ENCODE measurements at regions not wholly inside any gene's neighbourhood (a gene's known extent, or its start where the extent isn't known, plus 50 kb on each side); places are given as distances from the start of the nearest gene placed in this dataset.

DNA sequence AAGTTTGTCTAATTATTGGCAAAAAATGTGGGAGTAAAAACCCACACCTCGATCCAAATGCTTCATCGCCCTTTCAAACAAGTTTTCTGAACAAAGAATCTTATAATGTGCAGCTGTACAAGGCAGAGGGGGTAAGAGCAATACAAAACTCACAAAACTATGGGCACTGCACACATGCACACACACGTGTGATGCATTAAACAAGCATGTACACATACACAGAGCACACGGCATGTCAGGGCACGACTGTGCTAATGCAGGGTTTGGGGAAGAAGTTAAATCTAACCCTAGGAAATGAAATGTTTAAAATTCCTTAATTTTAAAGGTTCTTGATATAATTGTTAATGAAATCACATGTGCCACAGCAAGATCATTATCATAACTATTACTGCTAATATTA is 264.0 kb downstream of the SEC16B start:
- Histone ChIP-seq H3K27ac (ENCODE audit: low read depth, low read length) (no peak overlapping the region), H3K27me3 (ENCODE audit: control insufficient read depth, low read length) (no peaks in the 10 kb centered on the region), H3K4me2 (ENCODE audit: low read length) (no peak overlapping the region), H3K4me3 (ENCODE audit: low read length) (no peak overlapping the region), H3K4me1 (ENCODE audit: control insufficient read depth, low read length) (no peaks in the 10 kb centered on the region), H3K9me3 (ENCODE audit: control insufficient read depth, insufficient read depth, low read length) (no peaks in the 10 kb centered on the region), H3K79me2 (ENCODE audit: control insufficient read depth, low read length) (no peaks in the 10 kb centered on the region), H3K36me3 (ENCODE audit: control insufficient read depth, low read length) (no peaks in the 10 kb centered on the region), H3F3A (ENCODE audit: control insufficient read depth, insufficient read depth) (no peaks in the 10 kb centered on the region), H4K20me1 (ENCODE audit: control insufficient read depth, insufficient read depth, low read depth, low read length) (no peaks in the 10 kb centered on the region), H3K9me2 (replicated peaks; ENCODE audit: control insufficient read depth, low read length) (no peaks in the 10 kb centered on the region)
- TF ChIP-seq EZH2phosphoT487 (IDR thresholded peaks at IDR 0.05; ENCODE audit: borderline replicate concordance, low read length) = no peak

DNA sequence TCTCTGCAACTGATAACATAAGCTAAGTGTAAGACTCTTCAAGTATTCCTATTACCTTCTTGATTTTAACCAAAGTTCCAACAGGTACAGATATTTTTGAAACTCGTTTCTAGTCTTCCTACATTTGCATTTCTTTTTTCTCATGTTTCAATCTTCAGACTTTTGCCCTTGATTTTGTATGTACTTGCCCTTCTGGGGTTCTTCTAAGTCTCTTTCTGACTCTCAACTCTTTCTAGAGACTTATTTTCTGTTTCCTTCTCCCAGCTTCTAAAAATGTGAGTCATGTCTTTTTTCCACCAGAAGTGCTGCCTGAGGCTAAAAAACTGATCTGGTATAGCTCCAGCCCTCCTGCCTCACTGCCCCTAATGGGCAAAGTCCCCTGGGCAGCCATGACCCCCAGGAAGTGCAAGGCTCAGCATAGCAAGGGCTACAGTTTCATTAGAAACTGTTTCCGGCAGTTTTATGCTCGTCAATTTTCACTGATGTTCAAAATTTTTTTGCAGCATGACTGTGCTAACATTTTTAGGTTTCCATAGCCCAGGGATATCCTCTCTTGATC is 265.9 kb downstream of the SEC16B start:
- H4K20me1 ChIP-seq (ENCODE audit: control insufficient read depth, insufficient read depth, low read depth, low read length) = no peaks in the 10 kb centered on the region
- no peaks in the 10 kb centered on the region for H3K27me3 ChIP-seq (ENCODE audit: control insufficient read depth, low read length)
- no peaks in the 10 kb centered on the region for H3F3A ChIP-seq (ENCODE audit: control insufficient read depth, insufficient read depth)
- no peaks in the 10 kb centered on the region for H3K36me3 ChIP-seq (ENCODE audit: control insufficient read depth, low read length)
- H3K4me3 ChIP-seq (ENCODE audit: low read length) = no peak overlapping the region
- no peaks in the 10 kb centered on the region for H3K4me1 ChIP-seq (ENCODE audit: control insufficient read depth, low read length)
- no peak overlapping the region for H3K27ac ChIP-seq (ENCODE audit: low read depth, low read length)
- H3K9me2 ChIP-seq (replicated peaks; ENCODE audit: control insufficient read depth, low read length) = no peaks in the 10 kb centered on the region
- H3K79me2 ChIP-seq (ENCODE audit: control insufficient read depth, low read length) = no peaks in the 10 kb centered on the region
- H3K4me2 ChIP-seq (ENCODE audit: low read length) = no peak overlapping the region
- no peaks in the 10 kb centered on the region for H3K9me3 ChIP-seq (ENCODE audit: control insufficient read depth, insufficient read depth, low read length)
- TF ChIP-seq EZH2phosphoT487 (IDR thresholded peaks at IDR 0.05; ENCODE audit: borderline replicate concordance, low read length) = no peak
- TF ChIP-seq, protein P1, sequence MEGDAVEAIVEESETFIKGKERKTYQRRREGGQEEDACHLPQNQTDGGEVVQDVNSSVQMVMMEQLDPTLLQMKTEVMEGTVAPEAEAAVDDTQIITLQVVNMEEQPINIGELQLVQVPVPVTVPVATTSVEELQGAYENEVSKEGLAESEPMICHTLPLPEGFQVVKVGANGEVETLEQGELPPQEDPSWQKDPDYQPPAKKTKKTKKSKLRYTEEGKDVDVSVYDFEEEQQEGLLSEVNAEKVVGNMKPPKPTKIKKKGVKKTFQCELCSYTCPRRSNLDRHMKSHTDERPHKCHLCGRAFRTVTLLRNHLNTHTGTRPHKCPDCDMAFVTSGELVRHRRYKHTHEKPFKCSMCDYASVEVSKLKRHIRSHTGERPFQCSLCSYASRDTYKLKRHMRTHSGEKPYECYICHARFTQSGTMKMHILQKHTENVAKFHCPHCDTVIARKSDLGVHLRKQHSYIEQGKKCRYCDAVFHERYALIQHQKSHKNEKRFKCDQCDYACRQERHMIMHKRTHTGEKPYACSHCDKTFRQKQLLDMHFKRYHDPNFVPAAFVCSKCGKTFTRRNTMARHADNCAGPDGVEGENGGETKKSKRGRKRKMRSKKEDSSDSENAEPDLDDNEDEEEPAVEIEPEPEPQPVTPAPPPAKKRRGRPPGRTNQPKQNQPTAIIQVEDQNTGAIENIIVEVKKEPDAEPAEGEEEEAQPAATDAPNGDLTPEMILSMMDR (IDR thresholded peaks at IDR 0.05; ENCODE audit: low read depth, low read length, poor library complexity, severe bottlenecking) = no peak

DNA sequence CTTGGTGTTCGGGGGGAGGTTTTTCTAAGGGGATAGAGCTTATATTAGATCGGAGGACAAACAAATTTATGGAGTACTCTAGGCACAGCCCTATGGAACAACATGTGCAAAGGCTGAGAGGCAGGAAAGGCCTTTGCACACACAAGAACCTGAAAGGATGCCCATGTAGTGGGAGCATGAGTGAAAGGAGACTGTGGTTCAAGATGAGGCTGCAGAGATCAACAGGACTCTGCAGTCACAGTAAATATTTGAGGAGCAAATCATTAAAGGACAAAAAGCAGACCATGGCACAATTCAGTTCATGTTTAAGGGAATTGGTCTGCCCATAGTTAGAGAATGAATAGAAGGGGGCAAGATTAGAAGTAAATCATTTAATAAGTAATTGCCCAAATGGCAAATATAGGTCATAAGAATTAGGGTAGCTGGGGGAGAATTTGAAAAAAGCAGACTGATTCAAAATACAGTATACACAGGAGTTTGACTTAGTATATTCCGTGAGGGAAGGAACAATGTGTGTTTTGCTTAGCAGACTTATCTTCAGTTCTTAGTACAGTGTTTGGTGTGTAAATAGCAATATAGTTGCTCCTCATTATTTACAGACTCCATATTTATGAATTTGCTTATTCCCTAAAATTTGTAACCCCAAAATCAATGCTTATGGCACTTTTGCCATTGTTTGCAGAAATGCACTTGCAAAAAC is 268.1 kb downstream of the SEC16B start:
- H3K4me1 ChIP-seq (ENCODE audit: control insufficient read depth, low read length) = no peaks in the 10 kb centered on the region
- no peaks in the 10 kb centered on the region for H3K36me3 ChIP-seq (ENCODE audit: control insufficient read depth, low read length)
- TF ChIP-seq, protein P1 (IDR thresholded peaks at IDR 0.05; ENCODE audit: low read depth, low read length, poor library complexity, severe bottlenecking) = no peak
- TF ChIP-seq EZH2phosphoT487 (IDR thresholded peaks at IDR 0.05; ENCODE audit: borderline replicate concordance, low read length) = no peak
- H3K4me3 ChIP-seq (ENCODE audit: low read length) = no peak overlapping the region
- H3F3A ChIP-seq (ENCODE audit: control insufficient read depth, insufficient read depth) = no peaks in the 10 kb centered on the region
- no peaks in the 10 kb centered on the region for H4K20me1 ChIP-seq (ENCODE audit: control insufficient read depth, insufficient read depth, low read depth, low read length)
- H3K27me3 ChIP-seq (ENCODE audit: control insufficient read depth, low read length) = no peaks in the 10 kb centered on the region
- H3K79me2 ChIP-seq (ENCODE audit: control insufficient read depth, low read length) = no peaks in the 10 kb centered on the region
- no peaks in the 10 kb centered on the region for H3K9me2 ChIP-seq (replicated peaks; ENCODE audit: control insufficient read depth, low read length)
- no peak overlapping the region for H3K27ac ChIP-seq (ENCODE audit: low read depth, low read length)
- H3K9me3 ChIP-seq (ENCODE audit: control insufficient read depth, insufficient read depth, low read length) = no peaks in the 10 kb centered on the region
- H3K4me2 ChIP-seq (ENCODE audit: low read length) = no peak overlapping the region

DNA sequence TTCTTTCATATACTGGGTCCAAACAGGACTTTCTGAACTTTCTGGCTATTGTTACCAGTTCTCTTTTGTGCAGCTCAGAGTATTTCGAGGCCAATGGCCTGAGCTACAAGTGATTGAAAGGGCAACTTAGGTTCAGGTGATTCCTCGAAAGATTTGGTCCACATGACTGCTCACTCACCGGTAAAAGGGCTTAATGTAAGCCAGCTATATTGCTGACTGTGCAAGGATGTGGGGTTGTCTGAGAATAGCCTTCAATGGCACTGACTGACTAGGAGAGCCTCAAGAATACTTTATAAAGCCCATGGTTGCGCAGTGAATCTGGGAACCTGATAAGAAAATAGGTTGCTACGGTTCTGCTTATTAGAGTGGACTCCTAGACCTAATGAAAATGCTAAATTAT is 269.0 kb downstream of the SEC16B start:
- no peak overlapping the region for H3K4me2 ChIP-seq (ENCODE audit: low read length)
- H3F3A ChIP-seq (ENCODE audit: control insufficient read depth, insufficient read depth) = no peaks in the 10 kb centered on the region
- no peaks in the 10 kb centered on the region for H3K27me3 ChIP-seq (ENCODE audit: control insufficient read depth, low read length)
- no peaks in the 10 kb centered on the region for H3K36me3 ChIP-seq (ENCODE audit: control insufficient read depth, low read length)
- no peak overlapping the region for H3K27ac ChIP-seq (ENCODE audit: low read depth, low read length)
- no peaks in the 10 kb centered on the region for H3K79me2 ChIP-seq (ENCODE audit: control insufficient read depth, low read length)
- TF ChIP-seq, protein P1 (IDR thresholded peaks at IDR 0.05; ENCODE audit: low read depth, low read length, poor library complexity, severe bottlenecking) = no peak
- no peak for TF ChIP-seq EZH2phosphoT487 (IDR thresholded peaks at IDR 0.05; ENCODE audit: borderline replicate concordance, low read length)
- no peaks in the 10 kb centered on the region for H3K9me2 ChIP-seq (replicated peaks; ENCODE audit: control insufficient read depth, low read length)
- no peaks in the 10 kb centered on the region for H3K9me3 ChIP-seq (ENCODE audit: control insufficient read depth, insufficient read depth, low read length)
- no peaks in the 10 kb centered on the region for H4K20me1 ChIP-seq (ENCODE audit: control insufficient read depth, insufficient read depth, low read depth, low read length)
- no peaks in the 10 kb centered on the region for H3K4me1 ChIP-seq (ENCODE audit: control insufficient read depth, low read length)
- H3K4me3 ChIP-seq (ENCODE audit: low read length) = no peak overlapping the region

All from DOHH2 (cell line).